H9 (cell line): ENCODE measurements at regions not wholly inside any gene's neighbourhood (a gene's known extent, or its start where the extent isn't known, plus 50 kb on each side); places are given as distances from the start of the nearest gene placed in this dataset.

ENCODE experiments used
- DNase-seq: peaks from one replicate; pipeline ENCODE4 v3.0.0-alpha.2; 2017
- H2AFZ ChIP-seq: one replicate; pipeline ENCODE4 v1.6.1; 2013; ENCODE audit warnings: mild to moderate bottlenecking, low read length, control low read depth, moderate library complexity
- H2AK5ac ChIP-seq: 2 replicates; pipeline ENCODE4 v1.6.1; 2013; ENCODE audit warnings: low read length, control low read depth, mixed read lengths; ENCODE audit not compliant: insufficient read length
- H2BK120ac ChIP-seq: one replicate; pipeline ENCODE4 v1.6.1; 2013; ENCODE audit warnings: low read depth, mild to moderate bottlenecking, low read length, control low read depth, inconsistent platforms; ENCODE audit not compliant: poor library complexity, severe bottlenecking
- H2BK12ac ChIP-seq: 2 replicates; pipeline ENCODE4 v1.6.1; 2013; ENCODE audit warnings: low read length, control low read depth, mixed read lengths, low read depth; ENCODE audit not compliant: insufficient read length
- H2BK15ac ChIP-seq: 2 replicates; pipeline ENCODE4 v1.6.1; 2013; ENCODE audit warnings: low read depth, low read length, control low read depth
- H2BK20ac ChIP-seq: one replicate; pipeline ENCODE4 v1.6.1; 2013; ENCODE audit warnings: low read depth, mild to moderate bottlenecking, low read length, control low read depth, inconsistent platforms; ENCODE audit not compliant: poor library complexity, severe bottlenecking
- H2BK5ac ChIP-seq: 2 replicates; pipeline ENCODE4 v1.6.1; 2013; ENCODE audit warnings: low read length, control low read depth, mixed read lengths; ENCODE audit not compliant: insufficient read length
- H3K14ac ChIP-seq: 2 replicates; pipeline ENCODE4 v1.6.1; 2013; ENCODE audit warnings: low read length, control low read depth; ENCODE audit not compliant: insufficient read depth
- H3K18ac ChIP-seq: 2 replicates; pipeline ENCODE4 v1.6.1; 2013; ENCODE audit warnings: low read depth, mild to moderate bottlenecking, mixed read lengths, low read length, control low read depth; ENCODE audit not compliant: insufficient read length
- H3K23ac ChIP-seq: 2 replicates; pipeline ENCODE4 v1.6.1; 2013; ENCODE audit warnings: low read length, control low read depth, mixed read lengths, low read depth; ENCODE audit not compliant: insufficient read length
- H3K23me2 ChIP-seq: 2 replicates; pipeline ENCODE4 v1.6.1; 2013; ENCODE audit warnings: low read depth, mild to moderate bottlenecking, mixed read lengths, low read length, control low read depth; ENCODE audit not compliant: insufficient read length, poor library complexity, severe bottlenecking
- H3K27ac ChIP-seq: 2 replicates; pipeline ENCODE4 v1.5.1; 2013; ENCODE audit warnings: low read length, control low read depth, mixed read lengths, low read depth; ENCODE audit not compliant: insufficient read length
- H3K27me3 ChIP-seq: 2 replicates; pipeline ENCODE4 v1.6.1; 2013; ENCODE audit warnings: low read length, control low read depth, inconsistent platforms; ENCODE audit not compliant: insufficient read depth
- H3K4ac ChIP-seq: 2 replicates; pipeline ENCODE4 v1.6.1; 2013; ENCODE audit warnings: low read depth, mild to moderate bottlenecking, control low read depth, inconsistent platforms, low read length, moderate library complexity
- H3K4me1 ChIP-seq: 2 replicates; pipeline ENCODE4 v1.6.1; 2013; ENCODE audit warnings: low read length, control low read depth, inconsistent platforms; ENCODE audit not compliant: insufficient read depth
- H3K4me2 ChIP-seq: 2 replicates; pipeline ENCODE4 v1.6.1; 2013; ENCODE audit warnings: low read length, control low read depth, mixed read lengths; ENCODE audit not compliant: insufficient read length, insufficient read depth
- H3K56ac ChIP-seq: 2 replicates; pipeline ENCODE4 v1.6.1; 2013; ENCODE audit warnings: low read depth, mild to moderate bottlenecking, mixed read lengths, low read length, control low read depth; ENCODE audit not compliant: insufficient read length
- H3K79me1 ChIP-seq: 2 replicates; pipeline ENCODE4 v1.6.1; 2013; ENCODE audit warnings: low read depth, mild to moderate bottlenecking, moderate library complexity, low read length, control low read depth, inconsistent platforms; ENCODE audit not compliant: insufficient read depth, poor library complexity, severe bottlenecking
- H3K79me2 ChIP-seq: 2 replicates; pipeline ENCODE4 v1.6.1; 2013; ENCODE audit warnings: low read length, control low read depth, inconsistent platforms; ENCODE audit not compliant: insufficient read depth
- H3K9ac ChIP-seq: 2 replicates; pipeline ENCODE4 v1.6.1; 2013; ENCODE audit warnings: low read length, control low read depth, mixed read lengths; ENCODE audit not compliant: insufficient read length; ENCODE audit errors: extremely low read depth
- H3K9me3 ChIP-seq: one replicate; pipeline ENCODE4 v1.6.1; 2013; ENCODE audit warnings: low read depth, low read length, inconsistent platforms; ENCODE audit not compliant: control insufficient read depth
- H3T11ph ChIP-seq: one replicate; pipeline ENCODE4 v1.6.1; 2013; ENCODE audit warnings: mild to moderate bottlenecking, low read length, control low read depth, inconsistent platforms
- H4K20me1 ChIP-seq: one replicate; pipeline ENCODE4 v1.6.1; 2013; ENCODE audit not compliant: control insufficient read depth, insufficient read length, insufficient read depth
- H4K5ac ChIP-seq: 2 replicates; pipeline ENCODE4 v1.6.1; 2013; ENCODE audit warnings: low read depth, mild to moderate bottlenecking, mixed read lengths, low read length, control low read depth; ENCODE audit not compliant: insufficient read length
- H4K8ac ChIP-seq: replicated peaks from 2 replicates; pipeline ENCODE4 v1.6.1; 2013; ENCODE audit warnings: low read length, control low read depth, mixed read lengths, low read depth; ENCODE audit not compliant: insufficient read length
- H4K91ac ChIP-seq: 2 replicates; pipeline ENCODE4 v1.6.1; 2013; ENCODE audit warnings: low read depth, mild to moderate bottlenecking, moderate library complexity, mixed read lengths, low read length, control low read depth; ENCODE audit not compliant: insufficient read length
- H3K27ac Mint-ChIP-seq, 3 experiments: 2 replicates in 2 of 3; 3 replicates in 1 of 3; pipeline ENCODE4 v1.8.0; 2020 to 2021; ENCODE audit warnings: mixed read lengths in 3 of 3, mild to moderate bottlenecking in 1 of 3, moderate library complexity in 1 of 3
- H3K27me3 Mint-ChIP-seq: 2 replicates; pipeline ENCODE4 v1.8.0; 2021; ENCODE audit warnings: low read depth, mild to moderate bottlenecking, moderate library complexity, mixed read lengths
- H3K36me3 Mint-ChIP-seq, 3 experiments: 2 replicates in 2 of 3; 3 replicates in 1 of 3; pipeline ENCODE4 v1.8.0; 2020 to 2021; ENCODE audit warnings: low read depth in 3 of 3, mixed read lengths in 3 of 3; ENCODE audit not compliant: insufficient read depth in 1 of 3
- H3K4me1 Mint-ChIP-seq, 2 experiments: 2 replicates each; pipeline ENCODE4 v1.8.0; 2020; ENCODE audit warnings: mixed read lengths in 2 of 2
- H3K4me3 Mint-ChIP-seq, 2 experiments: 2 replicates in 1 of 2; 3 replicates in 1 of 2; pipeline ENCODE4 v1.8.0; 2020 to 2021; ENCODE audit warnings: mild to moderate bottlenecking in 2 of 2, mixed read lengths in 2 of 2, moderate library complexity in 1 of 2
- H3K9me3 Mint-ChIP-seq, 2 experiments: 2 replicates in 1 of 2; 3 replicates in 1 of 2; pipeline ENCODE4 v1.8.0; 2020; ENCODE audit warnings: mild to moderate bottlenecking in 2 of 2, mixed read lengths in 2 of 2, moderate library complexity in 1 of 2
- CTCF ChIP-seq: fragments of 200-600 bp; sonication (generic); conservative IDR thresholded peaks from 3 replicates; pipeline ENCODE4 v1.8.0; 2021; ENCODE audit warnings: antibody characterized with exemption, mild to moderate bottlenecking
- WGBS: extraction: QIAGEN DNeasy Blood & Tissue Kit; methylation state at CpG from one replicate; pipeline ENCODE4 v1.1.7; 2013; ENCODE audit warnings: missing lambda C conversion rate, low lambda C conversion rate, mixed read lengths; ENCODE audit not compliant: insufficient read length; ENCODE audit errors: extremely low coverage; 5-methylcytosine and 5-hydroxymethylcytosine counted together

GRCh38 chr1:83787246-83787998, 211.5 kb downstream of the TTLL7 start:
- Histone ChIP-seq H2AFZ (no peak overlapping the region), H2AK5ac (no peak overlapping the region), H3K4me1 (no peaks in the 10 kb centered on the region; the same call in 1 of the 2 replicates), H3K79me1 (no peaks in the 10 kb centered on the region), H3K23me2 (no peaks in the 10 kb centered on the region), H2BK5ac (no peak overlapping the region), H3T11ph (no peak overlapping the region), H4K8ac (no peak overlapping the region), H2BK20ac (no peak overlapping the region), H3K56ac (no peak overlapping the region), H3K14ac (no peak overlapping the region), H2BK12ac (no peak overlapping the region), H3K18ac (no peak overlapping the region), H4K91ac (no peak overlapping the region), H3K27me3 (no peaks in the 10 kb centered on the region), H3K4me2 (no peak overlapping the region), H2BK120ac (no peak overlapping the region), H4K20me1 (no peaks in the 10 kb centered on the region), H3K79me2 (no peaks in the 10 kb centered on the region), H3K4ac (no peak overlapping the region), H2BK15ac (no peak overlapping the region), H3K27ac (no peak overlapping the region), H3K9me3 (no peaks in the 10 kb centered on the region), H4K5ac (no peak overlapping the region), H3K9ac (no peak overlapping the region), H3K23ac (no peak overlapping the region)
- 0 out of 7 replicates have a peak, but pooled peaks cover 0 to 2% (median 0%) of the 10 kb centered on the region in 3 experiments for H3K36me3 Mint-ChIP-seq
- H3K27ac Mint-ChIP-seq = peak overlapping the region in 1 of 3 experiments; percentile 65; a peak in 1 of 7 replicates
- H3K4me1 Mint-ChIP-seq = peaks cover 18 to 23% of the 10 kb centered on the region in 2 experiments
- no peaks in the 10 kb centered on the region for H3K9me3 Mint-ChIP-seq
- WGBS = 100% methylated on average over 1 of the region's 3 CpGs
- H3K4me3 Mint-ChIP-seq = no peak overlapping the region
- no peak for TF ChIP-seq CTCF
- no peak for DNase-seq
- no peaks in the 10 kb centered on the region for H3K27me3 Mint-ChIP-seq
